NCI-H526 (cell line): ENCODE measurements at regions not wholly inside any gene's neighbourhood (a gene's known extent, or its start where the extent isn't known, plus 50 kb on each side); places are given as distances from the start of the nearest gene placed in this dataset.
"Not testable (repeated sequence)": the region's sequence is repeated elsewhere in the genome, so short reads cannot be mapped to it uniquely, and the experiment has no call there.

Experiments
- DNase-seq, 2 experiments: peaks; one replicate each; lab custom pipeline; 2025; lab: John Stamatoyannopoulos, UW

DNA sequence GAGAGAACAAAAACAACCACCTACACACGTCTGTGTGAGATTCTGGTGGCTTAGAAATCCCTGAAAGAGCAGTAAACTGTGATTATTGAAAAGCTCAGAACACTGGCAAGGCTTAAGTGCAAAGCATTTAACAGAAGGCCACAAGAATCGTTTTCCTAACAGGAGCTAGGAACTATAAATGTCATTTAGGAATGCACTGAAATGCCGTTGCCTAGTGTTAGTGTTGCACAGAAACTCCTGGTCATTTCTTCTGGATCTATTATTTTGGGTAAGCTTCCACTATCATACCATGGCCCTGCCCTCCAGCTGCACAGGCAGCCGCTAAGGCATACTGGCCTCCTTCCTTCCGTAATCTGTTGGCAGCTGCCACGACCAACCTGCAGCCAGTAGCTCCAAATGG, 923.2 kb downstream of the NLGN4X start:
- no peak for DNase-seq

DNA sequence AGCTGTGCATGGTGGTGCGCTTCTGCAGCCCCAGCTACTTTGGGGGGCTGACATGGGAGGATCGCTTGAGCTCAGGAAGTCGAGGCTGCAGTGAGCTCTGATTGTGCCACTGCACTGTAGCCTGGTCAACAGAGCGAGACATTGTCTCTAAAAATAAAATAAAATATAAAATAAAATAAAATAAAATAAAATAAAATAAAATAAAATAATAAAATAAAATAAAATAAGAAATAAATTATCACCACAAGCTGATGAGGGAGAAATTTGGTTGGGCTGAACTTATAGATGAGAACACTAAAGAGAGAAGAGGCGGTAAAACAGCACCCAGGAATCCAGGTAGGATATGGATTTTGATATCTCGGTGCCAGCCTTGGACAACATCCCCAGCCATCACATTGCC, 933.7 kb downstream of the NLGN4X start:
- no peak for DNase-seq

DNA sequence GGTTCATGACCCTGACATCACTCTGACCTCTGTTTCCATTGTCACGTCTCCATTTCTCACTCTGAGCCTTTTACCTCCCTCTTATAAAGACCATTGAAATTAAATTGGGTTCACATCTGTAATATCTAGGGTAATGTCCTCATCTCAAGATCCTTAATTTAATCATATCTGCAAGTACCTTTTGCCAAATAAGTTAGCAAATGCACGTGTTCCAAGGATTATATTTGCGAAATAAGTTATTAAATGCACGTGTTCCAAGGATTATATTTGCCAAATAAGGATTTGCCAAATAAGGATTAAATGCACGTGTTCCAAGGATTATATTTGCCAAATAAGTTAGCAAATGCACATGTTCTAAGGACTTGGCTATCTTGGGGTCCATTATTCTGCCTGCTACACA, 938.0 kb downstream of the NLGN4X start:
- DNase-seq = no peak

- not testable (repeated sequence) for DNase-seq
Measured at GRCh38 chrX:5289949-5290348, 938.7 kb downstream of the NLGN4X start.

DNA sequence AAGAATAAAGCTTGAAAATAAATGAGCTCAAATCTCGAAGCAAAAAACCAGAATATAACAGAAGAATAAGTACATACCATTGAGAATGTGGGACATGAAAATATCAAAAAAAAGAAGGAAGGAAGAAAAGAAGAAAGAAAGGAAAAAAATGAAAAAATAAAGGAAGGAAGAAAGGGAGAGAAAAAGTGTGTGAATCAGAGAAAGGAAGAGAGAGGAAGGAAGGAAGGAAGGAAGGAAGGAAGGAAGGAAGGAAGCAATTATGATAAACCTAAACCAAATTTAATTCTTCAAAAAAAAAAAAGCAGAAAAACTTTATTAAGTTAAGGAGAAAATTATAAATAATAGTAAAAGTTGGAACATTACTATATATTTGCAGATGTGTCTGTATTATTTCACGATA, 949.8 kb downstream of the NLGN4X start:
- no peak for DNase-seq

DNA sequence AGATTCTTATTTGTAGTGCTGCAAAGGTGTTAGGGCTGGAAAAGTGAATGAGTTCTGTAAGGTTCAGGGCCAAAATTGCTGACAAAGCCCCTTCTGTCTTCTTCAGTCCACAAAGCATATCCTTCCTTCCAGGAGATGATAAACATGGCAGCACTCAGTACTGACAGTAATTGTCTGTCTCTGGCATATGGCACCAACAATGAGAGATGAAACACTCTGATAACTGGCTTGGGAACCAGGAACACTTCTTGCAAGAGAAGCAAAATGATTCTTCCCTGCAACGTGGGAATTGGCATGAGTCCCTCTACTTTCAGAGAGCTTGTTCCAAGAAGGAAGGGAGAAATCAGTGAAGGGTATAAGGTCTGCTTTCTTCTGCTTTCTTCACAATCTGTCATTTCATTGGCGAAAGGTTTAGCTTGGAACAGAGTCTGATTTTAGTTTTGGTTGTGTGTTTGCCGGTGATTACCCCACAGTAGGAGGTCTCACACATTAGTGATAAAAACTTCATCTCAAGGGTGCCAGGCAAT, 963.3 kb downstream of the NLGN4X start:
- no peak for DNase-seq

DNA sequence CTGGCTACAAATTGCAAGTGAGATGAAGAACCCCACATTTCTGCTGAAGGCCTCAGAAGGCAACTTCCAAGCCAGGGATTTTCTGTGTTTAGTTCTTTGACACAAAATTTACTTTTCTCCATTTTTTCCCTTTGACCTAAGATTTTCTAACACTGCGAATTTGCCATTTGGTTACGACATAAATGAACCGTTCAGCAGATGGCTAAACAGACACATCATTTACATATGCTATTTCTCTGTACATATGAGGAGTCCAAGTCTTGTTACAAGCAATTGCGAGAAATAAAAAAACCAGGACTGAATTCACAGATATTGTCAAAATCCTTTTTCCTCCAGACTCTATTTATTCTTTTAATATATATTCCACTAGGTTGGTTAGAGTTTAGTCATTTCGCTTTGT, 978.6 kb downstream of the NLGN4X start:
- peak in 1 of 2 experiments; percentile 8 for DNase-seq

DNA sequence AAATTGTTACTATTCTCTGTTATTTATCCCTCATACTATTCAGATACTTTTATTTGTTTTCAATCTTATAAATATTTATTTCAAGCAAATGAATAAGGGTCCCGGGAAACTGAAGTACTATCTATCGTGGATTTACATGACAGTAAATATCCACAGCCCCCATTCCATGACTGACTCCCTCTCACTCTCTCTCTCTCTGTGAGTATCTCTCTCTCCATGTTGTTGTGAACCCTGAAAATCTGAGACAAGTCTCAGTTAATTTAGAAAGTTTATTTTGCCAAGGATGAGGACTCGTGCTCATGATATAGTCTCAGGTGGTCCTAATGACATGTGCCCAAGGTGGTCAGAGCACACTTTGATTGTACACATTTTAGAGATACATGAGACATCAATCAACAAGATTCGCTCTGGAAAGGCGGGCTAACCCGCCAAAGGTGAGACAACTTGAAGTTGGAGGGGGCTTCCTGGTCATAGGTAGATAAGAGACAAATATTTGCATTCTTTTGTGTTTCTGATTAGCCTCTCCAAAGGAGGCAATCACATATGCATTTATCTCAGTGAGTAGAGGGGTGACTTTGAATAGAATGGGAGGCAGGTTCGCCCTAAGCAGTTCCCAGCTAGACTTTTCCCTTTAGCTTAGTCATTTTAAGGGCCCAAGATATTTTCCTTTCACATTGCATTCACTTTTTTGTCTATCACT, 986.4 kb downstream of the NLGN4X start:
- peak; percentile 26 to 30 for DNase-seq

DNA sequence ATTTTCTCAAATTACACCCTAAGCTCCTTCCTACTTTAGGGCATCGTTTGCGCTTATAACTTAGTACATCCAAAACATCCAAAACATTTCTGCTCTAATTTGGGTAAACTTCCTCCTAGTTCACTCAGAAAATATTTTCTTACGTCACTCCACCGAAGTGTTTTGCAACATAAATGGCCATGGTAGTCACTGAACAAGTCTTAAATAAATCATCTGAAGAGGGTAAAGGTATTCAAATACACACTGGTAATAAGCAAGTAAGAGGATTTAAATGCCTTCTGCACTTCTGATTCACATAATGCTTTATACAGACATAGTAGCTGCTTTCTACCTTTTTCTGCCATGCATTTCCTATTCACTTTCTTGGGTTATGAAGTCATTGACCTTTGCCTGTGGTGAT, 991.9 kb downstream of the NLGN4X start:
- no peak for DNase-seq

DNA sequence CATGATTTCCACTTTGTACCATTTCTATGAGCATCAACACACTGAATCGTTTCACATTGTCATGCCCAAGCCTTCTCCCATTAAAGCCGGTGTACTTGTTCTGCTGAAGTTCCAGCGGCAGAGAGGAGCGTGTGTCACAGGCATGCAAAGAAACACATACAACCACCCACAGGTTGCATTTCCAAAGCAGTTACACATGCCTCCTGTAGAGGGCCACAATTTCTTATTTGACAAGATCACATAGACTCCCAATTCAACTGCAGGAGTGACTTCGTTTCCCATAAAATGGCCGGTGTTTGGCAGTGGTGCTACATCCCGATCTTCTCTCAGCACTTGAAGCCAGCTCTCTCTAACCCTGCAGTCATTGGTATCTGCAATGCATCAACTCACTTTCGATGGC, 992.6 kb downstream of the NLGN4X start:
- DNase-seq = peak; percentile 70 to 74

- DNase-seq = no peak
Measured at GRCh38 chrX:5233830-5234229, 994.8 kb downstream of the NLGN4X start.

DNA sequence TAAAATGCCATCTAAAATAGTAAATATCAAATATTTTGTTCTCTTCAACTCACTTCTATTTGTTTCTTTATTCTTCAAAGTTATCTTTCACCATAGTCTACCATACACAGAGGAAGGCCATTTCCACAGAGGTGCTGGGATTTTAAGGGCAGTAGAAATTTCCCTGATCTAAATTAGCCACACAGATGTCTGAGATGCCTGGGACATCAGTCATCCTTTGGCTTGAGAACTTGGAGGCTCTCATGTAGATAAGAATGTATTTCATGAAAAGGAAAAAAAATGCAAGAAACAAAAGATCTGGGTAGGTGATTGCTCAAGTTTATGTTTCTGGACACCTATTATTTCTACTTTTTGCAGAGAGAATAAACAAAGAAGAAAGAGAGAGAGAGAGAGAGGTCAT, 1008.2 kb downstream of the NLGN4X start:
- no peak for DNase-seq

GRCh38 chrX:5194806-5195205, 1033.9 kb downstream of the NLGN4X start:
- DNase-seq = no peak

GRCh38 chrX:5180135-5180741, 1048.4 kb downstream of the NLGN4X start:
- peak; percentile 34 to 47 for DNase-seq

DNA sequence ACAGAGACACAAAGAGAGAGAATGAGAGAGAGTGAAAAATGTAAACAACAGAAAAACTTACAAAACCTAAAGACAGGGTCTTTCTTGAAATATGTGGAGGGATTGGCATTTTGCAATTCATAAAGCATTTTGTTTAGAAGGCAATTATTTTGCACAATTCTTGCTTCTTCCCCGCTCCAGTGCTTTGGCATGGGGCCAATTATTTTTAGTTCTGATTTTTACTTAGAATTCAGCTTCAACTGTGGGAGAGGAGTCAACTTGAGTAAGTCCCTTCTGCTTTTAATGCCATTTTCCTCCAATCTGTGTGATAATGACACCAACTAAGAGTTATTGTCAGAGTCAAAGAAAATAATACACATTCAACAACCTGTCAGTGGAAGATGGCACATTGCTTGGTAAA, 1051.9 kb downstream of the NLGN4X start:
- no peak for DNase-seq

DNA sequence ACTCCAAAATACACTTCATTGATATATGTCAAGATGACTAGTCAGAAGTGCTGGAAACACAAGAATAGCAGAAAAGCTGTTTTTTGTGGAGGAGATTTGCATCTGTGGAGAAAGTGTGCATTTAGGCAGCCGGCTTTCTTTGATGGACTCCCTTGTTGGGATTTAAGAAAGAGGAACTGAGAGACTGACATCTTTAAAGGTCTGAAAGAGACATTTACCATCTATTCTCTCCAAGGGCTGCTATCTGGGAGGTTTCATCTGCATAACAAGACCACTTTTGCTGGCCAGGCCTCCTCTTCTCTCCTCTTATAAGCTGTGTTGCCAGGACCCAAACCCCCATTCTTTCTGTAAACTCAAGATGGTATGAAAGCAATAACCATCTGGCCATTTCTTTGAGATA, 1065.0 kb downstream of the NLGN4X start:
- DNase-seq = no peak

DNA sequence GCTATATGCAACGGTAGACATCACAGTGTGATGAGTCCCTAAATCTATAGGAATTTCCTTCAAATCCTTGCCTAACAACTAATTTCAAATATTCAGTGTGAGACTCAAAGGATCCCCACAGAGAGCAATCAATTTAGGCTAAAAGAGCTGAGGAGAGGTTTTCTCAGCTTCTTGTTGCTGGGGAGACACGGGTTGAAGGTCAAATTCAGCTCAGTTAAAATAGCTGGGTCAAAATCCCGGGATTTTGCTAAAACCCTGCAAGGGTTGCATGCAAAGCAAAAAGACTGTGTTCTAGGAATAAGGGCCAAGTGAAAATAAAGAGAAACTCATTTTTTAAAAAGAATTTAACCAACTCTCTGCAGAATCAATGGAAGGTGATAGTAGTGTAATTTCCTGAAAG, 1073.4 kb downstream of the NLGN4X start:
- no peak for DNase-seq

- DNase-seq = no peak
Measured at GRCh38 chrX:5145957-5146356, 1082.7 kb downstream of the NLGN4X start.

DNA sequence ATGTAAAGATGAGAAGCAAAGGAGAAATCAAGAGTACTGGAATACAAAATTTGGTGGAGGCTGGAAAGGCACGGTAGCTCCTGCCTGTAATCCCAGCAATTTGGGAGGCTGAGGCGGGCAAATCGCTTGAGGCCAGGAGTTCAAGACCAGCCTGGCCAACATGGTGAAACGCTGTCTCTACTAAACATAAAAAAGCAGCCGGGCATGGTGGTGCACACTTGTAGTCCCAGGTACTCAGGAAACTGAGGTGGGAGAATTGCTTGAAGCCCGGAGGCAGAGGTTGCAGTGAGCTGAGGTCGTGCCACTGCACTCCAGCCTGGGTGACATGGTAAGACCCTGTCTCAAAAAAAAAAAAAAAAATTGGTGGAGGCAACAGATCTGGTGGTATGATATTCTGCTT, 1086.0 kb downstream of the NLGN4X start:
- no peak for DNase-seq

- DNase-seq = no peak
Measured at GRCh38 chrX:5122181-5122678, 1106.4 kb downstream of the NLGN4X start.

DNA sequence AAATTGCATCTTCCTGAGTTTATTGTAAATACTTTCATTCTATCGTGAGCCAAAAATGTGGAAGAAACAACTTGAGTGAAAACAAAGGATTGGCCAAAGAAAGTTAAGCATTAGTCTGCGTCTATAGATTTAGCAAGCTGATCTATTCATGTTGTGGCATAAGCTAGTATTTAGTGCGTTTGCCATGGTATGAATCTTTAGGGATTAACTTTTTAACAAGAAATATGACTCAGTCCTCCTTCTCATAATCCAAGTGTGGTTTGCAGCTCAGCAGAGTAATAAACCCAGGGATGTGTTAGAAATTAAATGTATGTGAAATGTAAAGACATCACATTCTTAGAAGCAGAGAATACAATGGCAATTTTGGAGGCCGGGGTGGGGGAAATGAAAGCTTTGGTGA, 1110.9 kb downstream of the NLGN4X start:
- DNase-seq = no peak

GRCh38 chrX:5113128-5113527, 1115.5 kb downstream of the NLGN4X start:
- peak; percentile 25 to 69 for DNase-seq

DNA sequence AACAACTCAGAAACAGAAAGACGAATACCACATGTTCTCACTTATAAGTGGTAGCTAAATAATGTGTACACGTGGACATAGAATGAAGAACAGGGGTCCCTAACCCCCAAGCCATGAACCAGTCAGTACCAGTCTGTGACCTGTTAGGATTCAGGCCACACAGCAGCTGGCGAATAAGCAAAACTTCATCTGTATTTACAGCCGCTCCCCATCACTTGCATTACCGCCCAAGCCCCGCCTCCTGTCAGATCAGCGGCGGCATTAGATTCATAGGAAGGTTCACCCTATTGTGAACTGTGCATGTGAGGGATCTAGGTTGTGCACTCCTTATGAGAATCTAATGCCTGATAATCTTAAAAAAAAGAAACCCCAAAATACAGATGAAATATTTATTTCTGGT, 1128.7 kb downstream of the NLGN4X start:
- DNase-seq = no peak

DNA sequence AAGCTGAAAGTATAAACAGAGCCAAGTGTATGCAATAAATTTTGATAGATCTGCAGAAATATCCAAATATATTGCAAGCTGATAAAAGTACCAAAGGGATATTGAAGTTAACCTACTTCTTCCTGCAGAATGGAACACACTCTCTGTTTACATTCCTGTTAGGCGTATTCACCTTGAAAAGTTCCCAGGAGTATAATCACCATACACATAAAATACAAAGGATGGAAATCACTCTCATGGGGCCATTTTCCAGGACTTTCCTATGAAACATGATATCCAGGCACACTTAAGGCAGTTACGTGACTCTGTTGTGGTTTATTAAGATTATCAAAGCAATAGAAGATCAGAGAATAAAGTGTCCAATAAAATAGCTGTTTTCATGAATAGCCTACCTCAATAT, 1142.3 kb downstream of the NLGN4X start:
- peak; percentile 6 to 21 for DNase-seq
